GM10248 (cell line): ENCODE measurements at regions not wholly inside any gene's neighbourhood (a gene's known extent, or its start where the extent isn't known, plus 50 kb on each side); places are given as distances from the start of the nearest gene placed in this dataset.

ENCODE experiments used
- CTCF ChIA-PET: fragments of 300-600 bp; sonication (Branson Sonifier 250); formaldehyde crosslinking; extraction: SDS; loops from one replicate; lab custom pipeline; 2021; ENCODE audit warnings: antibody characterized with exemption; lab: Yijun Ruan, JAX
- POLR2A ChIA-PET: fragments of 350-650 bp; sonication (Branson Sonifier 250); formaldehyde crosslinking; extraction: SDS; loops from one replicate; lab custom pipeline; 2020; ENCODE audit warnings: antibody characterized with exemption; lab: Yijun Ruan, JAX
- DNase-seq: peaks from one replicate; pipeline ENCODE4 v3.0.0; 2012; ENCODE audit errors: extremely low spot score
- TF ChIP-seq, protein P1 (sequence below): IDR thresholded peaks from 2 replicates; pipeline ENCODE4 v1.5.1; 2012; ENCODE audit warnings: mild to moderate bottlenecking, low read depth; ENCODE audit errors: extremely low read depth, missing control alignments, control extremely low read depth

DNA sequence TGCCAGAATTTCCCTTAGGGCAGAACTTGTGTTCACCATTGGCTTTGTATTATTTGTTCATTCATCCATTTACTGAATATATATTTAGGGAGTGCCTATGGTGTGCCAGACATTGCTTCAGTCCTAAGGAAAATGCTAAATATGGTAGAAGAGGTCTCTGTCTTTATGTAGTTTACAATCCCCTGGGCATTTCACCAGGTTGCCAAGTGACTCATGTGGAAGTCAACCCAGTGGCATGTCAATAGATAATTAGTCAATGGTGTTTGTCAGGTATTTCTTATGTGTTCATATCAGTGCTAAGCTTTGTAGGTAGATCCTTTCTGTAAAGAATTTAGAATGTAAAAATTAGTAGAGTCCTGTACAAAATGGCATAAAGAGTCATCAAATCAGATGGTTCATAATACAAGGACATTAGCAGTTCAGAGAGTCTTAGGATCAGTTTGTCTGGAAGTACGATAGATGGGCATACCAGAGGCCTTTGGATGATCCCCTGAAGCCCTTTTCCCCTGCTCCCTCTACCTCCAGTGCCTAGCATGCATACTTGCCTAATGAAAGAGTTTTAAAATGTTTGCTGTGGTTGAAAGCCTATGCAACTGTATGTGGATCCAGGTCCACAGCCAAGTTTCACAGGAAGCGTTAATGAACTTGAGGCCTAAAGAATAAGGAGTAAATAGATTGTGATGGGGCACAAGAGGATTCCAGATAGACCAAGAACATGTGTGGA lies 58.5 kb upstream of the SESN3 start:
- no peak for DNase-seq
- ChIA-PET POLR2A (no interaction called here), CTCF (interaction anchor here (1.2 kb wide), 1 partner anchor 12 kb away, joined by 6 read pairs; no protein-coding TSS in a partner anchor)
- TF ChIP-seq, protein P1, sequence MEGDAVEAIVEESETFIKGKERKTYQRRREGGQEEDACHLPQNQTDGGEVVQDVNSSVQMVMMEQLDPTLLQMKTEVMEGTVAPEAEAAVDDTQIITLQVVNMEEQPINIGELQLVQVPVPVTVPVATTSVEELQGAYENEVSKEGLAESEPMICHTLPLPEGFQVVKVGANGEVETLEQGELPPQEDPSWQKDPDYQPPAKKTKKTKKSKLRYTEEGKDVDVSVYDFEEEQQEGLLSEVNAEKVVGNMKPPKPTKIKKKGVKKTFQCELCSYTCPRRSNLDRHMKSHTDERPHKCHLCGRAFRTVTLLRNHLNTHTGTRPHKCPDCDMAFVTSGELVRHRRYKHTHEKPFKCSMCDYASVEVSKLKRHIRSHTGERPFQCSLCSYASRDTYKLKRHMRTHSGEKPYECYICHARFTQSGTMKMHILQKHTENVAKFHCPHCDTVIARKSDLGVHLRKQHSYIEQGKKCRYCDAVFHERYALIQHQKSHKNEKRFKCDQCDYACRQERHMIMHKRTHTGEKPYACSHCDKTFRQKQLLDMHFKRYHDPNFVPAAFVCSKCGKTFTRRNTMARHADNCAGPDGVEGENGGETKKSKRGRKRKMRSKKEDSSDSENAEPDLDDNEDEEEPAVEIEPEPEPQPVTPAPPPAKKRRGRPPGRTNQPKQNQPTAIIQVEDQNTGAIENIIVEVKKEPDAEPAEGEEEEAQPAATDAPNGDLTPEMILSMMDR: no peak

DNA sequence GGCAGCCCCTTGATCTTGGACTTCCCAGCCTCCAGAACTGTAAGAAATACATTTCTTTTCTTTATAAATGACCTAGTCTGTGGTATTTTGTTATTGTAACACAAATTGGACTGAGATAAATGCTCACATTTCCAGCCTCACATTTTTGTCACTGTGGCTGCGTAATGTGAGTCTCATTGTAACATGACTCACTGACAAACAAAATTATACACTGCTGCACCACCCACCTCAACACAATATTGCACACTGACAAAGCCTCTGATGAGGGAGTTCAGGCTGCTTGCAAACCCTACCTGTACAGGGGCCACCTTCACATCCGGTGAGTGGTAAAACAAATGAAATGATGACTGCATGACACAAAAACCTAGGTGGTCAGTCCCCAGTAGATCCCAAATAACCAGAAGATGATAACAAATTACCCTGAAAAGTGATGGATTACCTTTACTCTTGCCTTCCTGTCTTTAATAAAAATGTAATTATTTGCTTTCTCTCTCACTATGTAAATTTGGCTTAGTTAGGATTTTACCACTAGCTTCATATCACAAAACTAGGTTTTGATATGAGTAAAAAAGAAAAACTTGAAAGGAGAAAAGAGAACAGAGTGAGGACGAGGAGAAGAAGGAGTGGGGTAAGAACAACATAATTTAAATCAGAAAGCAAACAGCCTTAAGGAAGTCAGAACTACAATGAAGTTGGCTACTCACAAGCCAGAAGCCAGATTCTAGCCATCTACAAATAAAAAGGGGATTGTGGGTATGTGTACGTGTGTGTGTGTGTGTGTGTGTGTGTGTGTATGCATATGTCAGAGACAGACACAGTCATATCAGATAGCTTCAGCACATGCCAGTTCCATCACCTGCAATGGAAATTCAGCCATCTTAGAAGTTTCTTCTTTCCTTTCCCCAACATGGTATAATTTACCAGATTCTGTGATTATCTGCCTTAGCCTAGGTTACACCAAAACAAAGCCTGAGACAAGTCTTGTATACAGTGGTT lies 53.4 kb upstream of the SESN3 start:
- TF ChIP-seq, protein P1: no peak
- CTCF ChIA-PET: interaction anchor here (2.2 kb wide), 1 partner anchor 12 kb away, joined by 8 read pairs; no protein-coding TSS in a partner anchor
- no peak for DNase-seq
- POLR2A ChIA-PET: no interaction called here

DNA sequence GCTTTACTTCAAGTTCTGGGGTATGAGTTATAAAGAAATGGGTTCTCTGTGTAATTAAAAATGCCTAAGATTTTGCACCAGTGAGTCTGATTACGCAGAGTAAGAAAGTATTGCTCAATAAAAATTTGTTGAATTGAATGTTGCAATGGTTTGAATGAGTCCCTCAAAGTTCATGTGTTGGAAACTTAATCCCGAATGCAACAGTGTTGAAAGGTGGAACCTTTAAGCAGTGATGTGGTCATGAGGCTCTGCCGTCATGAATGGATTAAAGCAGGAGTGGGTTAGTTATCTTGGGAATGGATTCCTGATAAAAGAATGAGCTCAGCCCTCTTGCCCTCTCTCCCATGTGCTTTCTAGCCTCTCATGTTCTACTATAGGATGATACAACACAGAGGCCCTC lies 52.6 kb upstream of the SESN3 start:
- no peak for DNase-seq
- ChIA-PET CTCF (no interaction called here), POLR2A (no interaction called here)
- TF ChIP-seq, protein P1: no peak

DNA sequence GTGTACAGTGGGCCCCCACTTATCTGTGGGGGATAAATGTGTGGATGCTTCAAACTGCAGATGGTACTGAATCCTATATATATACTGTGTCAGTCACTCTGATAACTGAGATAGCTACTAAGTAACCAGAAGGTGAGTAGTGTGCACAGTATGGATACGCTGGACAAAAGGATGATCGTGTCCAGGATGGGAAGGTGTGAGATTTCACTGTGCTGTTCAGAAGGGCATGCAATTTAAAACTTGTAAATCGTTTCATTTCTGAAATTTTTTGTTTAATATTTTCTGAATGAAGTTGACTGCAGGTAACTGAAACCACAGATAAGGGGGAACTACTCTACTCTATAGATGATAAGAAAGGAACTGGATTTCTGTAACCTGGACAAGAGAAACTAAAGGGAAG lies 52.1 kb upstream of the SESN3 start:
- POLR2A ChIA-PET: no interaction called here
- TF ChIP-seq, protein P1: no peak
- CTCF ChIA-PET: interaction anchor here (1.0 kb wide), 1 partner anchor 30 kb away, joined by 3 read pairs; no protein-coding TSS in a partner anchor
- DNase-seq: no peak

DNA sequence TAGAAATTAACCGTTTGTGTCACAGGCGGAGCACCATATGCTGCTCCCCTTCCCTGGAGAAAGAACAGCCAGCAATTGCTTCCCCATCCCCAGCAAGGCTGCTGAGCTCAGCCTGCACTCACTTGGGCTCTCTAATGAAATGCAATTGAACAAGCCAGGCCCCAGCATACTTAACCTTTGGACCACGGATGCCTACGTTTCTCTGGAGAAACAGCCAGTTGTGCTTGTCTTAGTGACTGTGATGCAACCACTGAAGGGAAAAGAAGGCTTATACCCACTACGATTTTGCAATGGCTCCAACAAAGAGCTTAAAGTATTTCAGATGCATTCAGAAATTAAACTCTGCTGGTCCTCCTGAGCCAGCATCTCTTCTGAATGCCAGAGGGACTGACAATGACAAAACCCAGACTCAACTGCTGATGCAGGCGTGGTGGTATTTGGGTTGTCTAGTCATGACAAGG lies 51.3 kb upstream of the SESN3 start:
- ChIA-PET CTCF (interaction anchor here (1.0 to 1.9 kb wide), 3 partner anchors 9 to 29 kb away, joined by 3 to 8 read pairs (median 4); no protein-coding TSS in a partner anchor), POLR2A (no interaction called here)
- TF ChIP-seq, protein P1: no peak
- no peak for DNase-seq
